GM21786 (cell line): ENCODE measurements at regions not wholly inside any gene's neighbourhood (a gene's known extent, or its start where the extent isn't known, plus 50 kb on each side); places are given as distances from the start of the nearest gene placed in this dataset.

Source experiments
- ATAC-seq: cut with Tn5 transposase; IDR thresholded peaks from one replicate; pipeline ENCODE4 v1.9.1; 2021; ENCODE audit not compliant: unreplicated experiment

GRCh38 chr7:115719963-115720362 is 310.6 kb downstream of the TFEC start:
- no peak for ATAC-seq

- ATAC-seq = no peak
Observed at GRCh38 chr7:115709664-115710063, 320.9 kb downstream of the TFEC start.

GRCh38 chr7:115708013-115708341 is 322.6 kb downstream of the TFEC start:
- ATAC-seq = no peak

GRCh38 chr7:115707258-115708012 is 323.1 kb downstream of the TFEC start:
- peak; percentile 56 for ATAC-seq

GRCh38 chr7:115704884-115705283 is 325.7 kb downstream of the TFEC start:
- ATAC-seq = no peak

- ATAC-seq = no peak
Observed at GRCh38 chr7:115701141-115701540, 329.4 kb downstream of the TFEC start.

- ATAC-seq = no peak
Observed at GRCh38 chr7:115694424-115694823, 336.1 kb downstream of the TFEC start.

- ATAC-seq = peak; percentile 51
Observed at GRCh38 chr7:115693779-115694178, 336.8 kb downstream of the TFEC start.

GRCh38 chr7:115689941-115690340 is 340.6 kb downstream of the TFEC start:
- ATAC-seq = no peak

GRCh38 chr7:115683093-115683492 is 347.5 kb downstream of the TFEC start:
- no peak for ATAC-seq

- ATAC-seq = peak; percentile 44
Observed at GRCh38 chr7:115682507-115682906, 348.1 kb downstream of the TFEC start.

- no peak for ATAC-seq
Observed at GRCh38 chr7:115680921-115681320, 349.6 kb downstream of the TFEC start.

GRCh38 chr7:115679976-115680375 is 350.6 kb downstream of the TFEC start:
- ATAC-seq = peak; percentile 75

- no peak for ATAC-seq
Observed at GRCh38 chr7:115679423-115679822, 351.1 kb downstream of the TFEC start.

- ATAC-seq = no peak
Observed at GRCh38 chr7:115678086-115678982, 352.2 kb downstream of the TFEC start.

GRCh38 chr7:115676707-115677106 is 353.9 kb downstream of the TFEC start:
- ATAC-seq = no peak

GRCh38 chr7:115676080-115676479 is 354.5 kb downstream of the TFEC start:
- ATAC-seq = no peak

- no peak for ATAC-seq
Observed at GRCh38 chr7:115674467-115675024, 356.0 kb downstream of the TFEC start.

GRCh38 chr7:115672024-115672423 is 358.5 kb downstream of the TFEC start:
- no peak for ATAC-seq

GRCh38 chr7:115662676-115663075 is 367.9 kb downstream of the TFEC start:
- ATAC-seq = no peak

GRCh38 chr7:115662120-115662519 is 368.4 kb downstream of the TFEC start:
- ATAC-seq = no peak

GRCh38 chr7:115658223-115658622 is 372.3 kb downstream of the TFEC start:
- no peak for ATAC-seq
